Stimulated activated naive CD8-positive, alpha-beta T cell treated with anti-CD3 and anti-CD28 coated beads, Interleukin-15, amount 100 ng/mL, for 72 hours (primary cell): ENCODE measurements at regions not wholly inside any gene's neighbourhood (a gene's known extent, or its start where the extent isn't known, plus 50 kb on each side); places are given as distances from the start of the nearest gene placed in this dataset.

Source experiments
- ATAC-seq: fragments of 150-1000 bp; cut with Tn5 transposase; 2 replicates; pipeline ENCODE4 v1.10.0; 2021; ENCODE audit warnings: mild to moderate bottlenecking, moderate library complexity
- DNase-seq, 2 donors: peaks; one replicate each; pipeline ENCODE4 v3.0.0; 2021 to 2022
- H3K27ac Mint-ChIP-seq, 2 donors: one replicate each; pipeline ENCODE4 v1.8.0; 2022; ENCODE audit warnings: mild to moderate bottlenecking in 2 of 2, mixed read lengths in 2 of 2, moderate library complexity in 2 of 2
- H3K27me3 Mint-ChIP-seq: one replicate; pipeline ENCODE4 v1.8.0; 2022; ENCODE audit warnings: mixed read lengths
- H3K4me1 Mint-ChIP-seq: one replicate; pipeline ENCODE4 v1.8.0; 2022; ENCODE audit warnings: mild to moderate bottlenecking, mixed read lengths
- H3K4me3 Mint-ChIP-seq, 2 donors: one replicate each; pipeline ENCODE4 v1.8.0; 2022; ENCODE audit warnings: mild to moderate bottlenecking in 2 of 2, mixed read lengths in 2 of 2, moderate library complexity in 1 of 2
- H3K9me3 Mint-ChIP-seq, 2 donors: one replicate each; pipeline ENCODE4 v1.8.0; 2022; ENCODE audit warnings: mixed read lengths in 2 of 2

- H3K4me1 Mint-ChIP-seq, result peaks cover 12% of the 10 kb centered on the region
- H3K27me3 Mint-ChIP-seq, result peaks cover 22% of the 10 kb centered on the region
- H3K27ac Mint-ChIP-seq, result no peak overlapping the region
- ATAC-seq (peak; percentile 45), DNase-seq (no peak)
- no peak overlapping the region for H3K4me3 Mint-ChIP-seq
- H3K9me3 Mint-ChIP-seq, result no peaks in the 10 kb centered on the region
Observed at GRCh38 chr12:105423237-105423636, 92.7 kb downstream of the C12orf75 start.

- DNase-seq (no peak), ATAC-seq (no peak)
- Mint-ChIP-seq H3K27ac (no peak overlapping the region), H3K9me3 (no peaks in the 10 kb centered on the region), H3K27me3 (peaks cover 26% of the 10 kb centered on the region), H3K4me1 (peaks cover 12% of the 10 kb centered on the region), H3K4me3 (no peak overlapping the region)
Observed at GRCh38 chr12:105423921-105424320, 93.4 kb downstream of the C12orf75 start.

GRCh38 chr12:105425254-105426174, 95.0 kb downstream of the C12orf75 start:
- Mint-ChIP-seq H3K9me3 (no peaks in the 10 kb centered on the region), H3K4me1 (peaks cover 12% of the 10 kb centered on the region), H3K27me3 (peaks cover 30% of the 10 kb centered on the region), H3K27ac (peak overlapping the region in 1 of 2 donors; percentile 3), H3K4me3 (no peak overlapping the region)
- DNase-seq (no peak), ATAC-seq (no peak)

- H3K27me3 Mint-ChIP-seq, result peaks cover 30% of the 10 kb centered on the region
- peaks cover 12% of the 10 kb centered on the region for H3K4me1 Mint-ChIP-seq
- H3K27ac Mint-ChIP-seq, result no peak overlapping the region
- no peak overlapping the region for H3K4me3 Mint-ChIP-seq
- ATAC-seq, result no peak
- H3K9me3 Mint-ChIP-seq, result no peaks in the 10 kb centered on the region
- DNase-seq, result no peak
Observed at GRCh38 chr12:105426766-105427165, 96.3 kb downstream of the C12orf75 start.

GRCh38 chr12:105427883-105428282, 97.4 kb downstream of the C12orf75 start:
- ATAC-seq (peak; percentile 86), DNase-seq (no peak)
- H3K27ac Mint-ChIP-seq, result no peak overlapping the region
- H3K27me3 Mint-ChIP-seq, result peaks cover 30% of the 10 kb centered on the region
- peaks cover 12% of the 10 kb centered on the region for H3K4me1 Mint-ChIP-seq
- no peak overlapping the region for H3K4me3 Mint-ChIP-seq
- no peaks in the 10 kb centered on the region for H3K9me3 Mint-ChIP-seq

- no peak overlapping the region for H3K27ac Mint-ChIP-seq
Observed at GRCh38 chr12:105428793-105429395, 98.4 kb downstream of the C12orf75 start.

GRCh38 chr12:105429511-105429910, 99.0 kb downstream of the C12orf75 start:
- DNase-seq (no peak), ATAC-seq (no peak)
- no peak overlapping the region for H3K4me3 Mint-ChIP-seq
- H3K27ac Mint-ChIP-seq, result no peak overlapping the region
- H3K9me3 Mint-ChIP-seq, result no peaks in the 10 kb centered on the region
- peaks cover 34% of the 10 kb centered on the region for H3K27me3 Mint-ChIP-seq
- H3K4me1 Mint-ChIP-seq, result no peaks in the 10 kb centered on the region

More at GRCh38 chr12:105428793-105429395, 98.4 kb downstream of the C12orf75 start:
- DNase-seq (no peak), ATAC-seq (no peak)
- Mint-ChIP-seq H3K4me3 (no peak overlapping the region), H3K27me3 (peaks cover 30% of the 10 kb centered on the region), H3K4me1 (peaks cover 2% of the 10 kb centered on the region), H3K9me3 (no peaks in the 10 kb centered on the region)

- DNase-seq (no peak), ATAC-seq (no peak)
Observed at GRCh38 chr12:105431537-105432100, 101.1 kb downstream of the C12orf75 start.

GRCh38 chr12:105433804-105434203, 103.3 kb downstream of the C12orf75 start:
- no peak overlapping the region for H3K4me3 Mint-ChIP-seq
- no peaks in the 10 kb centered on the region for H3K4me1 Mint-ChIP-seq
- DNase-seq (no peak), ATAC-seq (no peak)
- no peaks in the 10 kb centered on the region for H3K9me3 Mint-ChIP-seq
- H3K27me3 Mint-ChIP-seq, result peaks cover 27% of the 10 kb centered on the region
- H3K27ac Mint-ChIP-seq, result no peak overlapping the region

More at GRCh38 chr12:105431537-105432100, 101.1 kb downstream of the C12orf75 start:
- Mint-ChIP-seq H3K27me3 (peaks cover 30% of the 10 kb centered on the region), H3K9me3 (no peaks in the 10 kb centered on the region), H3K4me1 (no peaks in the 10 kb centered on the region), H3K27ac (no peak overlapping the region), H3K4me3 (no peak overlapping the region)

- Mint-ChIP-seq H3K4me3 (no peak overlapping the region), H3K27me3 (peaks cover 30% of the 10 kb centered on the region), H3K9me3 (peaks cover 0 to 7% of the 10 kb centered on the region in 2 donors), H3K4me1 (no peaks in the 10 kb centered on the region), H3K27ac (peak overlapping the region in 1 of 2 donors; percentile 15)
- no peak for ATAC-seq
- DNase-seq, result no peak
Observed at GRCh38 chr12:105436636-105437035, 106.1 kb downstream of the C12orf75 start.

GRCh38 chr12:105440037-105440664, 109.7 kb downstream of the C12orf75 start:
- Mint-ChIP-seq H3K4me1 (no peaks in the 10 kb centered on the region), H3K27me3 (peaks cover 40% of the 10 kb centered on the region), H3K4me3 (no peak overlapping the region), H3K9me3 (peaks cover 0 to 7% of the 10 kb centered on the region in 2 donors), H3K27ac (no peak overlapping the region)
- ATAC-seq (no peak), DNase-seq (no peak)

GRCh38 chr12:105443802-105444652, 113.5 kb downstream of the C12orf75 start:
- Mint-ChIP-seq H3K27ac (no peak overlapping the region), H3K9me3 (peaks cover 0 to 7% of the 10 kb centered on the region in 2 donors), H3K4me1 (no peaks in the 10 kb centered on the region), H3K4me3 (no peak overlapping the region), H3K27me3 (peaks cover 28% of the 10 kb centered on the region)
- no peak for ATAC-seq
- DNase-seq, result no peak

GRCh38 chr12:105444653-105445102, 114.2 kb downstream of the C12orf75 start:
- peaks cover 0 to 7% of the 10 kb centered on the region in 2 donors for H3K9me3 Mint-ChIP-seq
- ATAC-seq (no peak), DNase-seq (no peak)
- no peak overlapping the region for H3K4me3 Mint-ChIP-seq
- peaks cover 28% of the 10 kb centered on the region for H3K27me3 Mint-ChIP-seq
- H3K4me1 Mint-ChIP-seq, result no peaks in the 10 kb centered on the region
- no peak overlapping the region for H3K27ac Mint-ChIP-seq

- ATAC-seq, result no peak
- Mint-ChIP-seq H3K4me3 (no peak overlapping the region), H3K9me3 (peaks cover 0 to under 1% of the 10 kb centered on the region in 2 donors)
Observed at GRCh38 chr12:105445249-105445648, 114.8 kb downstream of the C12orf75 start.

GRCh38 chr12:105445649-105446048, 115.2 kb downstream of the C12orf75 start:
- Mint-ChIP-seq H3K27me3 (peaks cover 27% of the 10 kb centered on the region), H3K27ac (no peak overlapping the region), H3K4me3 (no peak overlapping the region), H3K9me3 (no peaks in the 10 kb centered on the region), H3K4me1 (no peaks in the 10 kb centered on the region)
- no peak for ATAC-seq
- DNase-seq, result no peak

More at GRCh38 chr12:105445249-105445648, 114.8 kb downstream of the C12orf75 start:
- peaks cover 28% of the 10 kb centered on the region for H3K27me3 Mint-ChIP-seq
- no peaks in the 10 kb centered on the region for H3K4me1 Mint-ChIP-seq
- no peak for DNase-seq
- H3K27ac Mint-ChIP-seq, result no peak overlapping the region
